Suprapubic skin (tissue), 3 donors: ENCODE measurements at regions not wholly inside any gene's neighbourhood (a gene's known extent, or its start where the extent isn't known, plus 50 kb on each side); places are given as distances from the start of the nearest gene placed in this dataset.

Experiments used
- POLR2A ChIP-seq, 2 donors: fragments of 450-650 bp; IDR thresholded peaks; one replicate each; pipeline ENCODE4 v1.6.1; 2017; ENCODE audit warnings: antibody characterized with exemption in 2 of 2, mild to moderate bottlenecking in 2 of 2, moderate library complexity in 2 of 2
- TF ChIP-seq, protein P1 (sequence below), 2 donors: fragments of 200-600 bp in 1 of 2; fragments of 450-650 bp in 1 of 2; sonication (generic) in 1 of 2; IDR thresholded peaks; one replicate each; pipeline ENCODE4 v1.5.1; 2016 to 2019; ENCODE audit warnings: antibody characterized with exemption in 2 of 2, mild to moderate bottlenecking in 1 of 2, moderate library complexity in 1 of 2

- no peak for TF ChIP-seq POLR2A (IDR thresholded peaks at IDR 0.05)
- TF ChIP-seq, protein P1, sequence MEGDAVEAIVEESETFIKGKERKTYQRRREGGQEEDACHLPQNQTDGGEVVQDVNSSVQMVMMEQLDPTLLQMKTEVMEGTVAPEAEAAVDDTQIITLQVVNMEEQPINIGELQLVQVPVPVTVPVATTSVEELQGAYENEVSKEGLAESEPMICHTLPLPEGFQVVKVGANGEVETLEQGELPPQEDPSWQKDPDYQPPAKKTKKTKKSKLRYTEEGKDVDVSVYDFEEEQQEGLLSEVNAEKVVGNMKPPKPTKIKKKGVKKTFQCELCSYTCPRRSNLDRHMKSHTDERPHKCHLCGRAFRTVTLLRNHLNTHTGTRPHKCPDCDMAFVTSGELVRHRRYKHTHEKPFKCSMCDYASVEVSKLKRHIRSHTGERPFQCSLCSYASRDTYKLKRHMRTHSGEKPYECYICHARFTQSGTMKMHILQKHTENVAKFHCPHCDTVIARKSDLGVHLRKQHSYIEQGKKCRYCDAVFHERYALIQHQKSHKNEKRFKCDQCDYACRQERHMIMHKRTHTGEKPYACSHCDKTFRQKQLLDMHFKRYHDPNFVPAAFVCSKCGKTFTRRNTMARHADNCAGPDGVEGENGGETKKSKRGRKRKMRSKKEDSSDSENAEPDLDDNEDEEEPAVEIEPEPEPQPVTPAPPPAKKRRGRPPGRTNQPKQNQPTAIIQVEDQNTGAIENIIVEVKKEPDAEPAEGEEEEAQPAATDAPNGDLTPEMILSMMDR (IDR thresholded peaks at IDR 0.05) = no peak
Observed at GRCh38 chr7:121669144-121669543, 203.8 kb upstream of the PTPRZ1 start.
